C4-2B (cell line): ENCODE measurements at regions not wholly inside any gene's neighbourhood (a gene's known extent, or its start where the extent isn't known, plus 50 kb on each side); places are given as distances from the start of the nearest gene placed in this dataset.
"Not testable (repeated sequence)": the region's sequence is repeated elsewhere in the genome, so short reads cannot be mapped to it uniquely, and the experiment has no call there.

Source experiments
- H3K27ac ChIP-seq: fragments of 450-650 bp; 2 replicates; pipeline ENCODE4 v1.5.1; 2017
- ZFX ChIP-seq: fragments of 450-650 bp; IDR thresholded peaks from 2 replicates; pipeline ENCODE4 v1.6.1; 2017
- TF ChIP-seq, protein P1 (sequence below): fragments of 450-650 bp; conservative IDR thresholded peaks from 2 replicates; pipeline ENCODE4 v1.5.1; 2017; ENCODE audit warnings: mild to moderate bottlenecking

DNA sequence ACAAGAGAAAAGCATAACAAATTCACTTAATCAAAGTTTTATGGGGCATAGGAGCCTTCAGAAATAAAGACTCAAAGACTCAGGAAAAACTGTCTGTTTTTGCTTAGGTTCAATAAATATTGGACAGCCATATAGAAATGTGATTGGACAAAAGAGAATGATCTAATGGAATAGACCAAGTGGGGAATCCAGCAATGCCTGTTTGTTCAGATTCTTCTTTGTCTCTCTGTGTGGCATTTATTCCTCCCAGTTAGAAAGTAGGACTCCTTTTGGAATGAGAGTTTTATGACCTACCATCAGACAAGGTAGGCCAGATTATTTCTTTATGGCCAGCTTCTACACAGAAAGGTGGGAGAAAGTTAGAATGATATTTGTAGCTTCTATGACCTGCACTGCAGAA is 1460.1 kb downstream of the OTOL1 start:
- H3K27ac ChIP-seq = no peak overlapping the region
- TF ChIP-seq, protein P1, sequence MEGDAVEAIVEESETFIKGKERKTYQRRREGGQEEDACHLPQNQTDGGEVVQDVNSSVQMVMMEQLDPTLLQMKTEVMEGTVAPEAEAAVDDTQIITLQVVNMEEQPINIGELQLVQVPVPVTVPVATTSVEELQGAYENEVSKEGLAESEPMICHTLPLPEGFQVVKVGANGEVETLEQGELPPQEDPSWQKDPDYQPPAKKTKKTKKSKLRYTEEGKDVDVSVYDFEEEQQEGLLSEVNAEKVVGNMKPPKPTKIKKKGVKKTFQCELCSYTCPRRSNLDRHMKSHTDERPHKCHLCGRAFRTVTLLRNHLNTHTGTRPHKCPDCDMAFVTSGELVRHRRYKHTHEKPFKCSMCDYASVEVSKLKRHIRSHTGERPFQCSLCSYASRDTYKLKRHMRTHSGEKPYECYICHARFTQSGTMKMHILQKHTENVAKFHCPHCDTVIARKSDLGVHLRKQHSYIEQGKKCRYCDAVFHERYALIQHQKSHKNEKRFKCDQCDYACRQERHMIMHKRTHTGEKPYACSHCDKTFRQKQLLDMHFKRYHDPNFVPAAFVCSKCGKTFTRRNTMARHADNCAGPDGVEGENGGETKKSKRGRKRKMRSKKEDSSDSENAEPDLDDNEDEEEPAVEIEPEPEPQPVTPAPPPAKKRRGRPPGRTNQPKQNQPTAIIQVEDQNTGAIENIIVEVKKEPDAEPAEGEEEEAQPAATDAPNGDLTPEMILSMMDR = no peak
- no peak for TF ChIP-seq ZFX

GRCh38 chr3:162960269-162960668 is 1463.7 kb downstream of the OTOL1 start:
- no peak overlapping the region for H3K27ac ChIP-seq
- TF ChIP-seq, protein P1 = no peak
- no peak for TF ChIP-seq ZFX

DNA sequence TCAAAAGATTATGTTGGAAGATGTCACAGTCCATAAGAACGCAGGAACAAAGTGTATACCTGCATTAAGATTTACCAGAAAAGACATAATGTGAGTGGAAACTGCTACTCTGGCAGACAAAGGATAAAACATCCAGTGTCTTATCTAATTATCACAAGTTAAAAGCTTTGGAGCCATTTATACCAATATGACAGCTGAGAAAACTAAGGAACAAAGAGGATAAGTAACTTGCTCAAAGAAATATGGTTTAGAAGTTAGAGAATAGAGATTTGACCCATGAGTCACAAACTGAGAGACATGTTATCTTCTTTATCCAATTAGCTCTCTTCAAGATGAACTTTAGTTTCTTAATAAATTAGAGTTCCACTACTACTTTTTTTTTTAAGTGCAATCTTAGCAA is 1473.7 kb downstream of the OTOL1 start:
- no peak for TF ChIP-seq ZFX
- TF ChIP-seq, protein P1 = no peak

DNA sequence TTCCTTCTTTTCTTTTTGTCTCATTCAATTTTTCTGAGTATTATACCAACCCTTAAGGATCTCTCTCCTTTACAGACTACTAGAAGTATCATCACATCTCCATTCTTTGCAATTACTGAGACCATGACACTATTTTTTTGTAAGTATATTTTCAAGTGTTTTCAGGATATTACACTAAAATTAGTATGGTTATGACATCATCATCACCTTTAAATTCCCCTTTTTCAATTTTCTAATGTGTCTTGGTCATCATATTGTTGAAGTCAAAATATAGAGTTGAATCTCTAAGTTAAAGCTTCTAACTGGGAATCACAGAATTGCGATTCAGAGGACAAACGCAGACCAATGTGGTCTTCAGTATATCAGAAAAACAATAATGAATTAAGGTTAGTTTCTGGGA is 1475.1 kb downstream of the OTOL1 start:
- TF ChIP-seq, protein P1 = no peak
- TF ChIP-seq ZFX = no peak
- no peak overlapping the region for H3K27ac ChIP-seq

More for the DNA sequence above, 1473.7 kb downstream of the OTOL1 start:
- no peak overlapping the region for H3K27ac ChIP-seq

DNA sequence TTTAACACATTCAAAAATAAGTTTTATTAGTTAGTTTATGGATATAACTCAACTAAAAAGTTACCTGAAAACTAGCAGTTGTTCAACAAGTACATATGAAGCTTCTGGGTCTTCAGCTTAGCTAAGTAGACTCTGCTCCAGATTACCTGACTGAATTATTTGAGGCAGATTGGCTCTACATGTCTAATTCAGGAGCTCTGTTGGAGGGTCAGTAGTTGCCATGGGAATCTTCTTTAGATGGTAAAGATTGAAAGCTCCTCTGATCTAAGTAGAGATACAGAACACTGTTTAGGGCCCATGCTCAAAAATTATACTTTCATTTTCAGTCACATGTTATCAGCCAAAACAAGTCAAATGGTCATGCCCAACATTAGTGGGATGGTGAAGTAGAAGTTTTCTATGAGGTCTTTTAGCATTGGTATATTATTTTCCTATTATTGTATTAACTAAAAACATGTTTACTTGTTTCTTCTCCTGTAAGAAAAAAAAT is 1476.9 kb downstream of the OTOL1 start:
- TF ChIP-seq, protein P1 = no peak
- TF ChIP-seq ZFX = no peak

GRCh38 chr3:162978136-162978535 is 1481.5 kb downstream of the OTOL1 start:
- no peak overlapping the region for H3K27ac ChIP-seq
- no peak for TF ChIP-seq ZFX
- TF ChIP-seq, protein P1 = no peak

More for the DNA sequence above, 1476.9 kb downstream of the OTOL1 start:
- no peak overlapping the region for H3K27ac ChIP-seq

GRCh38 chr3:162984746-162985145 is 1488.1 kb downstream of the OTOL1 start:
- H3K27ac ChIP-seq = no peak overlapping the region
- TF ChIP-seq ZFX = no peak
- TF ChIP-seq, protein P1 = no peak

GRCh38 chr3:162987085-162987794 is 1490.6 kb downstream of the OTOL1 start:
- H3K27ac ChIP-seq = not testable (repeated sequence)
